ENCODE measurements at regions not wholly inside any gene's neighbourhood (a gene's known extent, or its start where the extent isn't known, plus 50 kb on each side); places are given as distances from the start of the nearest gene placed in this dataset.
"Not testable (repeated sequence)": the region's sequence is repeated elsewhere in the genome, so short reads cannot be mapped to it uniquely, and the experiment has no call there.

GRCh38 chr2:12020833-12021469 is 274.5 kb downstream of the LPIN1 start:
- no peak overlapping the region for H3K4me3 ChIP-seq (ENCODE audit: low read length)
- H3K27me3 ChIP-seq (ENCODE audit: low read depth, low read length): peaks cover 28% of the 10 kb centered on the region
- no peak overlapping the region for H3K27ac ChIP-seq (ENCODE audit: low read length)
- no peak overlapping the region for H2AFZ ChIP-seq (ENCODE audit: low read depth, low read length)
- no peaks in the 10 kb centered on the region for H4K20me1 ChIP-seq (ENCODE audit: insufficient read depth, low read length)
- no peaks in the 10 kb centered on the region; the same call in 1 of the 2 replicates for H3K4me1 ChIP-seq (ENCODE audit: low read length)
- no peaks in the 10 kb centered on the region for H3K79me2 ChIP-seq (ENCODE audit: low read length)
- TF ChIP-seq CTCF (IDR thresholded peaks at IDR 0.05; ENCODE audit: low read depth, low read length) (no peak), EZH2phosphoT487 (IDR thresholded peaks at IDR 0.05; ENCODE audit: low read depth) (no peak)
- H3K9me3 ChIP-seq (ENCODE audit: insufficient read depth, low read length): peaks cover 9% of the 10 kb centered on the region
- H3K4me2 ChIP-seq (ENCODE audit: low read length): no peak overlapping the region
- no peak overlapping the region for H3K9ac ChIP-seq (ENCODE audit: low read length)
- H3K36me3 ChIP-seq (replicated peaks; ENCODE audit: low read depth, low read length): peaks cover 4% of the 10 kb centered on the region

- not testable (repeated sequence) for H3K4me3 ChIP-seq (ENCODE audit: low read length); H3K27ac ChIP-seq (ENCODE audit: low read length); H3K27me3 ChIP-seq (ENCODE audit: low read depth, low read length); H3K79me2 ChIP-seq (ENCODE audit: low read length); H3K9ac ChIP-seq (ENCODE audit: low read length); H4K20me1 ChIP-seq (ENCODE audit: insufficient read depth, low read length); H3K36me3 ChIP-seq (replicated peaks; ENCODE audit: low read depth, low read length); H3K4me2 ChIP-seq (ENCODE audit: low read length); H2AFZ ChIP-seq (ENCODE audit: low read depth, low read length); H3K4me1 ChIP-seq (ENCODE audit: low read length); H3K9me3 ChIP-seq (ENCODE audit: insufficient read depth, low read length)
Observed at GRCh38 chr2:12024197-12024907, 277.9 kb downstream of the LPIN1 start.

DNA sequence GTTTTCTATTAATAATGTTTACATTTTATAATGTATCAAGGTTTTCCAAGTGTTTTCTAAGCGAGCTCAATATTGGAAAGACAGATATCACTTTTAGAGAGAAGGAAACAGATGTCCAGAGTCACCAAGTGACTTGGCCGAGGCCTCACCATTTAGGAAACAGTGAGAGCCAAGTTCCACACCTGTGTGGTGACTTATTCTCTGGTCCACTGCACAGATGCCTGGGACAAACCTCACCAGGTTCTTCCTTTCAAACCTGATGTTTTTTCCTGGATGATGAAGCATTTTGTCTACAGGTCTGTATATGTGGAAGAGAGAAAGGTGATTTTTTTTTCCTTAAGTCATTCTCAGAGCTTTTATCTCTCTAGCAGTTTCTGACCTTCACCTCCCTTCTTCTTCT is 280.7 kb downstream of the LPIN1 start:
- Histone ChIP-seq H3K79me2 (ENCODE audit: low read length) (no peaks in the 10 kb centered on the region), H3K9me3 (ENCODE audit: insufficient read depth, low read length) (peaks cover 11% of the 10 kb centered on the region; the same call in 1 of the 2 replicates), H3K4me1 (ENCODE audit: low read length) (no peaks in the 10 kb centered on the region), H2AFZ (ENCODE audit: low read depth, low read length) (no peak overlapping the region), H3K4me2 (ENCODE audit: low read length) (no peak overlapping the region), H4K20me1 (ENCODE audit: insufficient read depth, low read length) (no peaks in the 10 kb centered on the region), H3K9ac (ENCODE audit: low read length) (no peak overlapping the region), H3K27ac (ENCODE audit: low read length) (no peak overlapping the region), H3K36me3 (replicated peaks; ENCODE audit: low read depth, low read length) (no peaks in the 10 kb centered on the region), H3K27me3 (ENCODE audit: low read depth, low read length) (no peaks in the 10 kb centered on the region; the same call in 1 of the 2 replicates), H3K4me3 (ENCODE audit: low read length) (no peak overlapping the region)
- TF ChIP-seq CTCF (IDR thresholded peaks at IDR 0.05; ENCODE audit: low read depth, low read length) (no peak), EZH2phosphoT487 (IDR thresholded peaks at IDR 0.05; ENCODE audit: low read depth) (no peak)

DNA sequence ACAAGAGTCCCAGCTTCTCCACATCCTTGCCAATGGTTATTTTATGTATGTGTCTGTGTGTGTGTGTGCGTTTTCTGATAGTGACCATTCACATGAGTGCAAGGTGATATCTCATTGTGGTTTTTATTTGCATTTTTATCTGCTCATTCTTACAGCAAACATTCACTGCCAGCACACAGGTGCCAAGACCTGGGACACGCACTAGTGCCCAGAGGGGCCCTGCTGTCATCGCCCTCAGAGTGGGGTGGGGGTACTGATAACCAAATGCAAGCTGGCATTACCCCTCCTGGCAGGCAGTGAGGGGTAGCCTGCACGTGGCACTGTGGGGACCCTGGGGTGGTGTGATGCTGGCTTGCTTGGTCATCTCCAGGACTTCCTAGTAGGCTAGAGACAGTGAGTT is 285.4 kb downstream of the LPIN1 start:
- Histone ChIP-seq H2AFZ (ENCODE audit: low read depth, low read length) (no peak overlapping the region), H3K9me3 (ENCODE audit: insufficient read depth, low read length) (peaks cover 32% of the 10 kb centered on the region; the same call in 1 of the 2 replicates), H3K9ac (ENCODE audit: low read length) (no peak overlapping the region), H3K36me3 (replicated peaks; ENCODE audit: low read depth, low read length) (no peaks in the 10 kb centered on the region), H3K27me3 (ENCODE audit: low read depth, low read length) (peaks cover 23% of the 10 kb centered on the region), H3K27ac (ENCODE audit: low read length) (no peak overlapping the region), H4K20me1 (ENCODE audit: insufficient read depth, low read length) (no peaks in the 10 kb centered on the region), H3K4me1 (ENCODE audit: low read length) (no peaks in the 10 kb centered on the region), H3K4me3 (ENCODE audit: low read length) (no peak overlapping the region), H3K4me2 (ENCODE audit: low read length) (no peak overlapping the region), H3K79me2 (ENCODE audit: low read length) (no peaks in the 10 kb centered on the region)
- no peak for TF ChIP-seq CTCF (IDR thresholded peaks at IDR 0.05; ENCODE audit: low read depth, low read length)
- TF ChIP-seq EZH2phosphoT487 (IDR thresholded peaks at IDR 0.05; ENCODE audit: low read depth): no peak
